Neural progenitor cell (in vitro differentiated cells): ENCODE measurements at regions not wholly inside any gene's neighbourhood (a gene's known extent, or its start where the extent isn't known, plus 50 kb on each side); places are given as distances from the start of the nearest gene placed in this dataset.

Experiments
- DNase-seq: peaks from one replicate; pipeline ENCODE4 v3.0.0-alpha.2; 2016; ENCODE audit warnings: low spot score
- H2AFZ ChIP-seq: fragments of 200-600 bp; sonication (generic); replicated peaks from 2 replicates; pipeline ENCODE4 v1.6.1; 2016; ENCODE audit warnings: antibody characterized with exemption
- H3F3A ChIP-seq: fragments of 200-600 bp; sonication (generic); 2 replicates; pipeline ENCODE4 v1.6.1; 2016; ENCODE audit warnings: antibody characterized with exemption, low read depth
- H3K27ac ChIP-seq: fragments of 200-600 bp; sonication (generic); 2 replicates; pipeline ENCODE4 v1.5.1; 2016; ENCODE audit warnings: mild to moderate bottlenecking
- H3K27me3 ChIP-seq: fragments of 200-600 bp; sonication (generic); 2 replicates; pipeline ENCODE4 v1.6.1; 2016; ENCODE audit warnings: mild to moderate bottlenecking, moderate library complexity
- H3K36me3 ChIP-seq: fragments of 200-600 bp; sonication (generic); 2 replicates; pipeline ENCODE4 v1.5.1; 2016
- H3K4me1 ChIP-seq: fragments of 200-600 bp; sonication (generic); 2 replicates; pipeline ENCODE4 v1.6.1; 2016; ENCODE audit warnings: mixed run types
- H3K4me2 ChIP-seq: fragments of 200-600 bp; sonication (generic); 2 replicates; pipeline ENCODE4 v1.6.1; 2016
- H3K4me3 ChIP-seq: fragments of 200-600 bp; sonication (generic); 2 replicates; pipeline ENCODE4 v1.5.1; 2016
- H3K79me2 ChIP-seq: fragments of 200-600 bp; sonication (generic); 2 replicates; pipeline ENCODE4 v1.6.1; 2016; ENCODE audit warnings: low read depth
- H3K9ac ChIP-seq: fragments of 200-600 bp; sonication (generic); 2 replicates; pipeline ENCODE4 v1.6.1; 2016
- H3K9me3 ChIP-seq: fragments of 200-600 bp; sonication (generic); 2 replicates; pipeline ENCODE4 v1.5.1; 2016; ENCODE audit warnings: low read depth
- H4K20me1 ChIP-seq: fragments of 200-600 bp; sonication (generic); 2 replicates; pipeline ENCODE4 v1.6.1; 2016; ENCODE audit warnings: low read depth
- H3K27ac Mint-ChIP-seq: 3 replicates; pipeline ENCODE4 v1.8.0; 2021; ENCODE audit warnings: mixed read lengths
- H3K27me3 Mint-ChIP-seq: 2 replicates; pipeline ENCODE4 v1.8.0; 2022; ENCODE audit warnings: low read depth, mild to moderate bottlenecking, inconsistent platforms, moderate library complexity, mixed read lengths; ENCODE audit not compliant: insufficient read depth
- H3K36me3 Mint-ChIP-seq: 3 replicates; pipeline ENCODE4 v1.8.0; 2021; ENCODE audit warnings: mixed read lengths
- H3K4me1 Mint-ChIP-seq: 3 replicates; pipeline ENCODE4 v1.8.0; 2021; ENCODE audit warnings: mixed read lengths
- H3K4me3 Mint-ChIP-seq: 3 replicates; pipeline ENCODE4 v1.8.0; 2021; ENCODE audit warnings: mild to moderate bottlenecking, moderate library complexity, mixed read lengths
- H3K9me3 Mint-ChIP-seq: 3 replicates; pipeline ENCODE4 v1.8.0; 2020; ENCODE audit warnings: mixed read lengths
- EZH2 ChIP-seq: fragments of 200-600 bp; sonication (generic); IDR thresholded peaks from 2 replicates; pipeline ENCODE4 v1.6.1; 2017; ENCODE audit warnings: antibody characterized with exemption, mild to moderate bottlenecking, moderate library complexity
- EZH2phosphoT487 ChIP-seq: fragments of 200-600 bp; sonication (generic); IDR thresholded peaks from 2 replicates; pipeline ENCODE4 v1.6.1; 2017; ENCODE audit warnings: antibody characterized with exemption
- TF ChIP-seq, protein P1 (sequence below): fragments of 200-600 bp; sonication (generic); IDR thresholded peaks from 2 replicates; pipeline ENCODE4 v1.5.1; 2017; ENCODE audit warnings: antibody characterized with exemption, mild to moderate bottlenecking

DNA sequence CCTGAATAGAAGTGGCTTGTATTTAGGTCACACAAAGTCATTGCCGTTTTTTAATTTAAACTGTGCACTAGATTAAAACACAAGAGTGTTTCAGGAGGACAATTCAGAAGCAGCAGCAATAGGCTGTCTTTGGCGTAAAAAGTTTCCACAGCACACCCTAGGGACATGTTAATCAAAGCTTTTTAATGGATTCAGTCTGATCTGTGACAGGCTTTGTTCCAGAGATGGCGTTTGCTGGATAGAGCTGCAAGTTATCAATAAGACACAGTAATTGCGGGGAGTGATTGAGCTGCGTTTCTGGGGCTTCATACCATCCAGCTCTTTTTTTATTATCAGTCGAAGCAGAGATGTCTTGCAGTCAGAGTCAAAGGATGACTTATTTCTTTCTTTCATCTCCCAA is 300.3 kb downstream of the ZNF608 start:
- H3K36me3 ChIP-seq: no peaks in the 10 kb centered on the region
- H3K9me3 ChIP-seq: no peaks in the 10 kb centered on the region
- H4K20me1 ChIP-seq: no peaks in the 10 kb centered on the region
- Mint-ChIP-seq H3K36me3 (peaks cover 3% of the 10 kb centered on the region), H3K27me3 (peaks cover 3% of the 10 kb centered on the region), H3K9me3 (peaks cover 6% of the 10 kb centered on the region), H3K4me1 (peaks cover 52% of the 10 kb centered on the region), H3K27ac (peak overlapping the region; percentile 3), H3K4me3 (no peak overlapping the region)
- no peaks in the 10 kb centered on the region for H3K27me3 ChIP-seq
- H2AFZ ChIP-seq: no peak overlapping the region
- H3K4me1 ChIP-seq: peaks cover 36% of the 10 kb centered on the region
- H3K9ac ChIP-seq: no peak overlapping the region
- H3K27ac ChIP-seq: no peak overlapping the region
- H3K4me2 ChIP-seq: no peak overlapping the region
- TF ChIP-seq, protein P1, sequence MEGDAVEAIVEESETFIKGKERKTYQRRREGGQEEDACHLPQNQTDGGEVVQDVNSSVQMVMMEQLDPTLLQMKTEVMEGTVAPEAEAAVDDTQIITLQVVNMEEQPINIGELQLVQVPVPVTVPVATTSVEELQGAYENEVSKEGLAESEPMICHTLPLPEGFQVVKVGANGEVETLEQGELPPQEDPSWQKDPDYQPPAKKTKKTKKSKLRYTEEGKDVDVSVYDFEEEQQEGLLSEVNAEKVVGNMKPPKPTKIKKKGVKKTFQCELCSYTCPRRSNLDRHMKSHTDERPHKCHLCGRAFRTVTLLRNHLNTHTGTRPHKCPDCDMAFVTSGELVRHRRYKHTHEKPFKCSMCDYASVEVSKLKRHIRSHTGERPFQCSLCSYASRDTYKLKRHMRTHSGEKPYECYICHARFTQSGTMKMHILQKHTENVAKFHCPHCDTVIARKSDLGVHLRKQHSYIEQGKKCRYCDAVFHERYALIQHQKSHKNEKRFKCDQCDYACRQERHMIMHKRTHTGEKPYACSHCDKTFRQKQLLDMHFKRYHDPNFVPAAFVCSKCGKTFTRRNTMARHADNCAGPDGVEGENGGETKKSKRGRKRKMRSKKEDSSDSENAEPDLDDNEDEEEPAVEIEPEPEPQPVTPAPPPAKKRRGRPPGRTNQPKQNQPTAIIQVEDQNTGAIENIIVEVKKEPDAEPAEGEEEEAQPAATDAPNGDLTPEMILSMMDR: no peak
- TF ChIP-seq EZH2phosphoT487 (no peak), EZH2 (no peak)
- no peak for DNase-seq
- no peak overlapping the region for H3K4me3 ChIP-seq
- peaks cover 26% of the 10 kb centered on the region for H3F3A ChIP-seq
- no peaks in the 10 kb centered on the region for H3K79me2 ChIP-seq

DNA sequence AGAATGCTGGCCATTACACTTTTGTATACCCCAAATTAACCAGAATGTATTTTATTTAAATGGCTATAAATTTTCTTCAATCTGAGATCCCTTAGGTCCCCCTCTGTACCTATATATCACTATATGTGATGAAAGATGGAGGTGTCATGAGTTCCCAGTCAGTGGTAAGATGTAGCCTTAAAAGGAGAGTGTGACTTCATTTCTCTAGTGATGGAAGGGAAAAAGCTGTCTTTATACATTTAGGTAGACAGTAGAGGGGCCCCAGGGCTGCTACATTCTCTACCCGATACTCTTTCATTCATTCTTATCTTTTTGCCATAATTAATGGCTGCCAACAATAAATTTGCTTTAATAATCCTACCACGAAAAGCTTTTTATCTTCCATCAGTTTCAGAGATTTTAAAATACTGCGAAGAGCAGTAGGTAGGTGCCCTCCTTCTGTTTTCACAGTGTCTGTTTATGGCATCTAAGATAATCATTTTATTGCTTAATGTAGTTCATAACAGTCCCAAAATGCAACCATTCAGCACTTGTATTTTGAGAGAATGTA is 301.3 kb downstream of the ZNF608 start:
- H3K36me3 Mint-ChIP-seq: no peaks in the 10 kb centered on the region
- H3K27me3 Mint-ChIP-seq: peaks cover 3% of the 10 kb centered on the region
- no peaks in the 10 kb centered on the region for H3K9me3 ChIP-seq
- peaks cover 4% of the 10 kb centered on the region for H3K9me3 Mint-ChIP-seq
- H2AFZ ChIP-seq: no peak overlapping the region
- no peaks in the 10 kb centered on the region for H3K36me3 ChIP-seq
- H3K4me3 ChIP-seq: no peak overlapping the region
- no peaks in the 10 kb centered on the region for H3K79me2 ChIP-seq
- no peak overlapping the region for H3K4me2 ChIP-seq
- H3K4me3 Mint-ChIP-seq: no peak overlapping the region
- TF ChIP-seq EZH2: no peak
- TF ChIP-seq EZH2phosphoT487: no peak
- TF ChIP-seq, protein P1: no peak
- no peak overlapping the region for H3K9ac ChIP-seq
- DNase-seq: no peak
- peaks cover 26% of the 10 kb centered on the region for H3F3A ChIP-seq
- H3K4me1 Mint-ChIP-seq: peaks cover 47% of the 10 kb centered on the region
- H3K27ac ChIP-seq: no peak overlapping the region
- no peaks in the 10 kb centered on the region for H4K20me1 ChIP-seq
- no peaks in the 10 kb centered on the region for H3K27me3 ChIP-seq
- no peak overlapping the region for H3K27ac Mint-ChIP-seq
- peaks cover 35% of the 10 kb centered on the region for H3K4me1 ChIP-seq

DNA sequence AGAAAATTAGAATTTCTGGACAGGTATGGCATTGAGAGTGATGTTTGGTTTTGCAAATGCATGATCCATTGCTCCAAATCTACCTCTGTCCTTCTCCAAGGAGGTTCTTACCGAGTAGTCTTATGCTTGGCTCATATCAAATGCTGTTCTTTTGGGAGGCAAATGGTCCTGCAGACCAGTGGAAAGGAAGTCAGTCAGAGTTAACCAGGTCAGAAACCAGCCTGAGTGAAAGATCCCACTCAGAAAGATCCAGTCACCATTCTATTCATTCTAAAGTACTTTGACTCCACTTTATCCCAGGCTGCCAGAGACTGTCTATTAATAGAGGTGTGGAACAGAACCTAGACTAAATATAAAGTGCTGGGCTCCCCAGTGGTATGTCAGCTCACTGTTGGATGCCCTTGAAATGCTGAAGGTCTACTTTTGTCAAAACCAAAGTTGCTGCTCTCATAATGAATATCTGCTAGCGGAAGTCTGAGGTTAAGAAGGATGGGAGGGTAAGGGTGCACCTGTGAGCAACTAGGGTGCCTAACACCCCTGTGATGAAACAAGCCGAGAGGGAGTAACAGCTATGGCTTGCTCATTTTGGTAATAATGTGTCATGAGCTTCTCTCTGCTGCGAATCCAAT is 302.2 kb downstream of the ZNF608 start:
- Mint-ChIP-seq H3K9me3 (no peaks in the 10 kb centered on the region), H3K4me1 (peaks cover 45% of the 10 kb centered on the region), H3K36me3 (no peaks in the 10 kb centered on the region), H3K4me3 (no peak overlapping the region), H3K27ac (no peak overlapping the region), H3K27me3 (peaks cover 3% of the 10 kb centered on the region)
- Histone ChIP-seq H3K27me3 (no peaks in the 10 kb centered on the region), H3K79me2 (no peaks in the 10 kb centered on the region), H3K27ac (no peak overlapping the region), H3F3A (peaks cover 30% of the 10 kb centered on the region), H3K36me3 (no peaks in the 10 kb centered on the region), H3K9ac (no peak overlapping the region), H4K20me1 (no peaks in the 10 kb centered on the region), H3K4me1 (peaks cover 42% of the 10 kb centered on the region), H3K4me3 (no peak overlapping the region), H3K4me2 (no peak overlapping the region), H3K9me3 (no peaks in the 10 kb centered on the region), H2AFZ (no peak overlapping the region)
- DNase-seq: no peak
- TF ChIP-seq, protein P1: no peak
- TF ChIP-seq EZH2 (no peak), EZH2phosphoT487 (no peak)
